ENCODE measurements at regions not wholly inside any gene's neighbourhood (a gene's known extent, or its start where the extent isn't known, plus 50 kb on each side); places are given as distances from the start of the nearest gene placed in this dataset.
A peak's percentile ranks its signal among the peaks of the same experiment; 100 is the strongest.

DNA sequence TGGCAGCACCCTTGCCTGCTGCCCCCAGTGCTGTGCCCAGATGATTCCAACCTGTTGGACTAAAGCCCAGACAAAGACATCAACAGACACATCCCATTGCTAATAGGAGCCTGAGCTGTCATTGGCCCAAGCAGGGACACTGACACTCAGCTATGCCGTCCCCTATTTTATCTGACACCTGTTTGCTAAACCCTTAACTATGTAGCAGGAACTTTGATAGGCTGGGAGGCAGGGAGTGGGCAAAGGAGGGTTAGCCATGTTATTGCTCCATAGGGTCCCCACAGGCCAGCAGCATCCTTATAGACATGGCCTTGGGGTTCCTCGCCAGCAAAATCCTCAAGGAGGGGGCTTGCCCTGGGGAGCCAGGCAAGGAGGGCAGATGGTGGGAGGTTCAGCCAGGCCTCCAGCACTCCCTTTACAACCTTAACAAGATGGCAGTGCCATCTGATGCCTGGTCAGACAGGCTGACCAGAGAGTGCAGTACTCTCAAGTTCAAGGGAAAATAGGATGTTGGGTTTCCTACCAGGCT is 50.4 kb upstream of the CDKN2AIPNL start:
- 67 to 76% methylated on average over 2 of the region's 2 CpGs for WGBS, 2 donors
- TF ChIP-seq CTCF (IDR thresholded peaks at IDR 0.05), result no peak
- Histone ChIP-seq H3K27me3 (no peaks in the 10 kb centered on the region), H3K27ac (no peak overlapping the region), H3K36me3 (no peaks in the 10 kb centered on the region), H3K4me3 (no peak overlapping the region), H3K4me1 (peaks cover 8 to 13% (median 9%) of the 10 kb centered on the region in 3 donors), H3K9me3 (no peaks in the 10 kb centered on the region)
- ATAC-seq (no peak), FAIRE-seq (no peak), DNase-seq (peak in 1 of 6 donors; percentile 20)
- intact Hi-C loops (cut with DNase I), result no loop called here
